Transverse colon (tissue), 4 donors: ENCODE measurements at regions not wholly inside any gene's neighbourhood (a gene's known extent, or its start where the extent isn't known, plus 50 kb on each side); places are given as distances from the start of the nearest gene placed in this dataset.
"Not testable (repeated sequence)": the region's sequence is repeated elsewhere in the genome, so short reads cannot be mapped to it uniquely, and the experiment has no call there.

ENCODE experiments used
- DNase-seq: peaks from one replicate; pipeline ENCODE4 v3.0.0-alpha.2; 2019
- H3K27ac ChIP-seq, 4 donors: fragments of 200-600 bp; sonication (generic); 2 replicates each; pipeline ENCODE4 v1.5.1; 2016 to 2018; ENCODE audit warnings: inconsistent platforms in 4 of 4
- H3K27me3 ChIP-seq: fragments of 200-600 bp; sonication (generic); 2 replicates; pipeline ENCODE4 v1.5.1; 2017; ENCODE audit warnings: inconsistent platforms
- H3K36me3 ChIP-seq, 4 donors: fragments of 200-600 bp; sonication (generic); 2 replicates each; pipeline ENCODE4 v1.5.1; 2017 to 2019; ENCODE audit warnings: inconsistent platforms in 4 of 4
- H3K4me1 ChIP-seq, 4 donors: fragments of 200-600 bp; sonication (generic); 2 replicates each; pipeline ENCODE4 v1.5.1; 2017 to 2020; ENCODE audit warnings: inconsistent platforms in 4 of 4
- H3K4me3 ChIP-seq, 4 donors: fragments of 200-600 bp; sonication (generic); 1 replicate in 1 of 4; 2 replicates in 3 of 4; pipeline versions ENCODE4 v1.5.1 to v1.6.1; 2017 to 2019; ENCODE audit warnings: inconsistent platforms in 4 of 4
- H3K9me3 ChIP-seq, 2 donors: fragments of 200-600 bp; sonication (generic); 2 replicates each; pipeline ENCODE4 v1.5.1; 2017 to 2019; ENCODE audit warnings: inconsistent platforms in 2 of 2
- EP300 ChIP-seq: sonication (generic); formaldehyde crosslinking; IDR thresholded peaks from one replicate; pipeline ENCODE4 v1.6.1; 2017; ENCODE audit warnings: antibody characterized with exemption, low read depth
- POLR2A ChIP-seq: fragments of 450-650 bp; IDR thresholded peaks from one replicate; pipeline ENCODE4 v1.6.1; 2016; ENCODE audit warnings: antibody characterized with exemption, mild to moderate bottlenecking, moderate library complexity
- POLR2AphosphoS5 ChIP-seq, 3 donors: sonication (generic); formaldehyde crosslinking; IDR thresholded peaks; one replicate each; pipeline ENCODE4 v1.6.1; 2016; ENCODE audit warnings: antibody characterized with exemption in 3 of 3
- WGBS, 2 donors: methylation state at CpG; one replicate each; pipeline ENCODE4 v1.1.5; 2018; ENCODE audit warnings: low coverage in 1 of 2; 5-methylcytosine and 5-hydroxymethylcytosine counted together
- in situ Hi-C, 4 donors: fragments of 200-750 bp; cut with MboI; loops; one replicate each; pipeline versions ENCODE4 v1.15.0 to v1.15.1; 2017; ENCODE audit warnings: low sequenced_read_pairs in 3 of 4, low pct_ligation_motif_present in 1 of 4, low pct_unique_long_range_greater_than_20kb in 1 of 4
- intact Hi-C: fragments of 100-400 bp; cut with DNase I; formaldehyde crosslinking; loops from one replicate; pipeline ENCODE4 v1.15.1; 2023; ENCODE audit warnings: low total_unique reads
- TF ChIP-seq, protein P1 (sequence below), 5 experiments: fragments of 200-600 bp in 3 of 5; fragments of 450-650 bp in 2 of 5; sonication (generic) in 3 of 5; IDR thresholded peaks; 1 replicate in 2 of 5; 2 replicates in 3 of 5; pipeline ENCODE4 v1.5.1; 2016 to 2017; ENCODE audit warnings: antibody characterized with exemption in 5 of 5, inconsistent platforms in 3 of 5, mild to moderate bottlenecking in 2 of 5, moderate library complexity in 1 of 5

- Histone ChIP-seq H3K9me3 (no peaks in the 10 kb centered on the region), H3K4me1 (peaks cover 0 to 9% (median 3%) of the 10 kb centered on the region in 4 donors), H3K4me3 (no peak overlapping the region), H3K36me3 (no peaks in the 10 kb centered on the region), H3K27me3 (no peaks in the 10 kb centered on the region), H3K27ac (no peak overlapping the region)
- TF ChIP-seq EP300 (no peak), POLR2A (no peak), POLR2AphosphoS5 (IDR thresholded peaks at IDR 0.05) (no peak)
- TF ChIP-seq, protein P1, sequence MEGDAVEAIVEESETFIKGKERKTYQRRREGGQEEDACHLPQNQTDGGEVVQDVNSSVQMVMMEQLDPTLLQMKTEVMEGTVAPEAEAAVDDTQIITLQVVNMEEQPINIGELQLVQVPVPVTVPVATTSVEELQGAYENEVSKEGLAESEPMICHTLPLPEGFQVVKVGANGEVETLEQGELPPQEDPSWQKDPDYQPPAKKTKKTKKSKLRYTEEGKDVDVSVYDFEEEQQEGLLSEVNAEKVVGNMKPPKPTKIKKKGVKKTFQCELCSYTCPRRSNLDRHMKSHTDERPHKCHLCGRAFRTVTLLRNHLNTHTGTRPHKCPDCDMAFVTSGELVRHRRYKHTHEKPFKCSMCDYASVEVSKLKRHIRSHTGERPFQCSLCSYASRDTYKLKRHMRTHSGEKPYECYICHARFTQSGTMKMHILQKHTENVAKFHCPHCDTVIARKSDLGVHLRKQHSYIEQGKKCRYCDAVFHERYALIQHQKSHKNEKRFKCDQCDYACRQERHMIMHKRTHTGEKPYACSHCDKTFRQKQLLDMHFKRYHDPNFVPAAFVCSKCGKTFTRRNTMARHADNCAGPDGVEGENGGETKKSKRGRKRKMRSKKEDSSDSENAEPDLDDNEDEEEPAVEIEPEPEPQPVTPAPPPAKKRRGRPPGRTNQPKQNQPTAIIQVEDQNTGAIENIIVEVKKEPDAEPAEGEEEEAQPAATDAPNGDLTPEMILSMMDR (IDR thresholded peaks at IDR 0.05) = no peak
- in situ Hi-C loops = no loop called here
- 77 to 79% methylated on average over 1 of the region's 1 CpG for WGBS, 2 donors
- intact Hi-C loops = no loop called here
- no peak for DNase-seq
Observed at GRCh38 chr3:112757197-112757596, 89.5 kb downstream of the CD200R1L start.

DNA sequence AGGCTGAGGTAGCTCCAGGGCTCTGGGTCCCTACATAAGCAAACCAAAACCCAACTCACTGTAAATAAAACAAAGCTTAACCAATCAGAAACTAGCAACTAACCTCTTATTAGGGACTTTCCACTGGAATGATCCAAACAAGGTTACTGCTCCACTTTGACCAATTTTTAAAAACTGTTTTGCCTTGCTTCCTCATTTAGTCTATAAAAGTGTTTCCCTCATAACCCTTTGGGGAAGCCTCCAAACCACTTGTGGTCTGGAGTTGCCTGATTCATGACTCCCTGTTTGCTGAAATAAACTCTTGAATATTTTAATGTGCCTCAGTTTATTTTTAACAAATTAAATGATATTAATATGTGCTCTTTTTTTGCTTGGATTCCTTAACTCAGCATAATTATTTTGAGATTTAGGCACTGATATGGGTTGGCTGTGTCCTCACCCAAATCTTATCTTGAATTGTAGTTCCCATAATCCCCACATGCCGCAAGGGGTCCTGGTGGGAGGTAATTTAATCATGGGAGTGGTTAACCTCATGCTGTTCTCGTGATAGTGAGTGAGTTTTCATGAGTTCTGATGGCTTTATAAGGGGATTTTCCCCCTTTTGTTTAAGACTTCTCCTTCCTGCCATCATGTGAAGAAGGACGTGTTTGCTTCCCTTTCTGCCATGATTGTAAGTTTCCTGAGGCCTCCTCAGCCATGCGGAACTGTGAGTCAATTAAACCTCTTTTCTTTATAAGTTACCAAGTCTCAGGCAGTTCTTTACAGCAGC, 90.6 kb downstream of the CD200R1L start:
- Histone ChIP-seq H3K27me3 (no peaks in the 10 kb centered on the region), H3K4me3 (no peak overlapping the region), H3K27ac (no peak overlapping the region), H3K4me1 (peaks cover 0 to 18% (median 3%) of the 10 kb centered on the region in 4 donors), H3K36me3 (no peaks in the 10 kb centered on the region), H3K9me3 (no peaks in the 10 kb centered on the region)
- in situ Hi-C loops (no loop called here), intact Hi-C loops (no loop called here)
- 50 to 68% methylated on average over 2 to 4 of the region's 4 CpGs for WGBS, 2 donors
- TF ChIP-seq EP300 (no peak), POLR2AphosphoS5 (IDR thresholded peaks at IDR 0.05) (no peak), POLR2A (no peak)
- TF ChIP-seq, protein P1 (IDR thresholded peaks at IDR 0.05) = no peak
- DNase-seq = no peak

DNA sequence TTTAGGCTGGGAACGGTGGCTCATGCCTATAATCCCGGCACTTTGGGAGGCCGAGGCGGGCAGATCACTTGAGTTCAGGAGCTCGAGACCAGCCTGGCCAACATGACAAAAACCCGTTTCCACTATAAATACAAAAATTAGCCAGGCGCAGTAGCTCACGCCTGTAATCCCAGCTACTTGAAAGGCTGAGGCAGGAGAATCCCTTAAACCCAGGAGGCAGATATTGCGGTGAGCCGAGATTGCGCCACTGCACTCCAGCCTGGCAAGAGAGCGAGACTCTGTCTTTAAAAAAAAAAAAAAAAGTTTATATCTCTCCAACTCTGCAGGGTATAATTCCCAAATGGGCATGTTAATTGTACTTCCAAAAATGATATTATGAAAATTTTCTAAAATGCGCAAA, 91.6 kb downstream of the CD200R1L start:
- H3K27me3 ChIP-seq, H3K36me3 ChIP-seq, in situ Hi-C loops, DNase-seq, H3K9me3 ChIP-seq, H3K4me3 ChIP-seq, H3K27ac ChIP-seq, intact Hi-C loops: not testable (repeated sequence)
- 90 to 100% methylated on average over 1 to 13 of the region's 13 CpGs for WGBS, 2 donors
- peaks cover 0 to 18% (median 3%) of the 10 kb centered on the region in 4 donors for H3K4me1 ChIP-seq

GRCh38 chr3:112751564-112752512, 94.8 kb downstream of the CD200R1L start:
- peaks cover 0 to 24% (median 3%) of the 10 kb centered on the region in 4 donors for H3K4me1 ChIP-seq
- intact Hi-C loops = no loop called here
- H3K27ac ChIP-seq = peak overlapping the region in 3 of 4 donors; percentile 37 to 68 (median 57)
- H3K9me3 ChIP-seq = no peaks in the 10 kb centered on the region
- no peak overlapping the region for H3K4me3 ChIP-seq
- TF ChIP-seq, protein P1 (IDR thresholded peaks at IDR 0.05) = no peak
- peak; percentile 19 for TF ChIP-seq POLR2A
- peak in 1 of 3 donors; percentile 45 for TF ChIP-seq POLR2AphosphoS5 (IDR thresholded peaks at IDR 0.05)
- no peak for TF ChIP-seq EP300
- no peak for DNase-seq
- no peaks in the 10 kb centered on the region for H3K36me3 ChIP-seq
- in situ Hi-C loops = no loop called here
- H3K27me3 ChIP-seq = no peaks in the 10 kb centered on the region
- WGBS, 2 donors = 52 to 65% methylated on average over 2 to 3 of the region's 3 CpGs
